ENCODE measurements at regions not wholly inside any gene's neighbourhood (a gene's known extent, or its start where the extent isn't known, plus 50 kb on each side); places are given as distances from the start of the nearest gene placed in this dataset.

DNA sequence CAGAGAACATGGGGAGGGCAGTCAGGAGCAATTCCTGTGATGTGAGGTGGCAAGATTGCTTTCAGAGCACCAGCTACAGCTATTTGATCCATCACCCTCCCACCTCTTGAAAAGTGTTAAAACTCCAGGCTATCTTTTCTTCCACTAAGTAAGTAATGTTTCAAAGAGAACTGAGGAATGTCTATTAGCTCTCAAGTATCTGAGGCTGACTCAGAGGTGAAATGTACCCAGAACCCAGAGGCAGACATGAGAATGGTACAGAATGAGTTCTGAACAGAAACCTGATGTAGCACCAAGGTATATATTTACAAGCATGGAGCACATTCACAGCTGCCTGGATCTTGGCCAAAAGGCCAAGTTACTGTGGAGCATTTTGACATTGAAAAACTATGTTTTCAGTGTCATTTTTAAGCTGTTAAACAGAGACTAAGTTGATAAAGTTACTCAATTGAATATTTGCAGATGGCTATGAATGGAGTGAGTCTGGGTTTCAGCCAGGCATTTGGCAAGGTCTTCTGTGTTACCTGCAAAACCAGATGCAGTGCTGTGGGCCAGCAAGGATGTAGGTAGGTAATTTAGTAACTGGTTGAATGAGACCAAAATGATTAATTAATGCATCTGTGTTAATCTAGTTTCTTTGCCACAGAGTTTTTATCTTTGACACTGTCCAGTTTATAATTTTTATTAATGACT is 227.7 kb upstream of the CD96 start:
- intact Hi-C loops (cut with DNase I): no loop called here
- Histone ChIP-seq H3K4me3 (ENCODE audit: low read length) (no peak overlapping the region), H3K27ac (ENCODE audit: low read length) (no peak overlapping the region), H3K9me3 (ENCODE audit: control insufficient read depth, low read length) (no peaks in the 10 kb centered on the region), H3K4me1 (ENCODE audit: control insufficient read depth, insufficient read depth, low read length) (peaks cover 1% of the 10 kb centered on the region), H3K27me3 (ENCODE audit: control insufficient read depth, insufficient read depth) (no peaks in the 10 kb centered on the region)
- DNase-seq (no peak), ATAC-seq (no peak)

GRCh38 chr3:111314898-111315297 is 227.1 kb upstream of the CD96 start:
- no peaks in the 10 kb centered on the region for H3K27me3 ChIP-seq (ENCODE audit: control insufficient read depth, insufficient read depth)
- DNase-seq (no peak), ATAC-seq (no peak)
- H3K4me1 ChIP-seq (ENCODE audit: control insufficient read depth, insufficient read depth, low read length): peaks cover 1% of the 10 kb centered on the region
- H3K4me3 ChIP-seq (ENCODE audit: low read length): no peak overlapping the region
- H3K27ac ChIP-seq (ENCODE audit: low read length): no peak overlapping the region
- 28% methylated on average over 5 of the region's 5 CpGs for WGBS
- H3K9me3 ChIP-seq (ENCODE audit: control insufficient read depth, low read length): no peaks in the 10 kb centered on the region
- intact Hi-C loops (cut with DNase I): no loop called here

- no peak for ATAC-seq
- DNase-seq: no peak
Measured at GRCh38 chr3:111315930-111316587, 225.9 kb upstream of the CD96 start.

DNA sequence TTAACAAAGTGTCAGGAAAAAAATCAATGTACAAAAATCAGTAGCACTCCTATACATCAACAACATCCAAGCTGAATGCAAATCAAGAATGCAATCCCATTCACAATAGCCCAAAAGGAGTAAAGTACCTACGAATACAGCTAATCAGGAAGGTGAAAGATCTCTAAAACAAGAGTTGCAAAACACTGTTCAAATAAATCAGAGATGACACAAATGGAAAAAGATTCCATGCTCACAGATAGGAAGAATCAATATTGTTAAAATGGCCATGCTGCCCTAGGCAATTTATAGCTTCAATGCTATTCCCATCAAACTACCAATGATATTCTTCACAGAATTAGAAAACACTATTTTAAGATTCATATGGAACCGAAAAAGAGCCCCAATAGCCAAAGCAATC is 223.7 kb upstream of the CD96 start:
- DNase-seq: no peak
- intact Hi-C loops (cut with DNase I): no loop called here

More at GRCh38 chr3:111315930-111316587, 225.9 kb upstream of the CD96 start:
- no peaks in the 10 kb centered on the region for H3K27me3 ChIP-seq (ENCODE audit: control insufficient read depth, insufficient read depth)
- no peak overlapping the region for H3K4me3 ChIP-seq (ENCODE audit: low read length)
- intact Hi-C loops (cut with DNase I): no loop called here
- 38% methylated on average over 4 of the region's 4 CpGs for WGBS
- no peak overlapping the region for H3K27ac ChIP-seq (ENCODE audit: low read length)
- peaks cover 1% of the 10 kb centered on the region for H3K4me1 ChIP-seq (ENCODE audit: control insufficient read depth, insufficient read depth, low read length)
- H3K9me3 ChIP-seq (ENCODE audit: control insufficient read depth, low read length): no peaks in the 10 kb centered on the region

DNA sequence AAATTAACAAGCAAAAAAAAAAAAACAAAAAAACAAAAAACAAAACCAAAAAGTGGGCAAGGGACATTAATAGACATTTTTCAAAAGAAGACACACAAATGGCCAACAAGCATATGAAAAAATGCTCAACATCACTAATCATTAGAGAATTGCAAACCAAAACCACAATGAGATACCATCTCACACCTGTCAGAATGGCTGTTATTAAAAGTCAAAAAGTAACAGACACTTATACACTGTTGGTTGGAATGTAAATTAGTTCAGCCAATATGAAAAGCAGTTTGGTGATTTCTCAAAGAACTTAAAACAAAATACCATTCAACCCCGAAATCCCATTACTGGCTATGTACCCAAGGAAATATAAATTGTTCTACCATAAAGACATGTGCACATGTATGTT is 222.4 kb upstream of the CD96 start:
- ATAC-seq (no peak), DNase-seq (no peak)
- intact Hi-C loops (cut with DNase I): no loop called here
- Histone ChIP-seq H3K27me3 (ENCODE audit: control insufficient read depth, insufficient read depth) (no peaks in the 10 kb centered on the region), H3K27ac (ENCODE audit: low read length) (no peak overlapping the region), H3K4me3 (ENCODE audit: low read length) (no peak overlapping the region), H3K9me3 (ENCODE audit: control insufficient read depth, low read length) (no peaks in the 10 kb centered on the region), H3K4me1 (ENCODE audit: control insufficient read depth, insufficient read depth, low read length) (peaks cover 1% of the 10 kb centered on the region)
- 97% methylated on average over 1 of the region's 1 CpG for WGBS

More for the DNA sequence above, 223.7 kb upstream of the CD96 start:
- no peak for ATAC-seq
- no peak overlapping the region for H3K4me3 ChIP-seq (ENCODE audit: low read length)
- no peaks in the 10 kb centered on the region for H3K27me3 ChIP-seq (ENCODE audit: control insufficient read depth, insufficient read depth)
- 48% methylated on average over 2 of the region's 2 CpGs for whole genome bisulfite sequencing
- peaks cover 1% of the 10 kb centered on the region for H3K4me1 ChIP-seq (ENCODE audit: control insufficient read depth, insufficient read depth, low read length)
- H3K27ac ChIP-seq (ENCODE audit: low read length): no peak overlapping the region
- H3K9me3 ChIP-seq (ENCODE audit: control insufficient read depth, low read length): no peaks in the 10 kb centered on the region

DNA sequence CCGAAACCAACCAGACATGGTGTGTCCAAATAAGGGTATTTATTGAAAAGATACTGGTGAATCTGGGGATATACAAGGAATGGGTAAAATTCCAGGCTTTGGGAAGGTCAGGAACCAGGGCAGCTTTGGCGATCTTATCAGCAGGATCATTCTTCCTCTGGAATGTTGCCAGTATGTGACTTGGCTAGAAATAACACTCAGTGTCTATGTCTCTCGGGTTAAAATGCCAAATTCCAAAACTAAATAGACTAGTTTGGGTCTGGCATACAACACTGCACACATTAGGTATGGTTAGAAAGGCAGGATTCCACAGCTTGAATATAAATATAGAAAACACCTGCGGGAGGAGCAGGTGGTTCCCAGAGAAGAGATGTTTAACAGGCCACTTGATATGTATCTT is 220.2 kb upstream of the CD96 start:
- 35% methylated on average over 4 of the region's 4 CpGs for WGBS
- Histone ChIP-seq H3K27ac (ENCODE audit: low read length) (no peak overlapping the region), H3K27me3 (ENCODE audit: control insufficient read depth, insufficient read depth) (no peaks in the 10 kb centered on the region), H3K4me3 (ENCODE audit: low read length) (no peak overlapping the region), H3K9me3 (ENCODE audit: control insufficient read depth, low read length) (no peaks in the 10 kb centered on the region), H3K4me1 (ENCODE audit: control insufficient read depth, insufficient read depth, low read length) (no peaks in the 10 kb centered on the region)
- DNase-seq (no peak), ATAC-seq (no peak)
- intact Hi-C loops (cut with DNase I): no loop called here

- DNase-seq (no peak), ATAC-seq (no peak)
- H3K4me3 ChIP-seq (ENCODE audit: low read length): no peak overlapping the region
- no peaks in the 10 kb centered on the region for H3K9me3 ChIP-seq (ENCODE audit: control insufficient read depth, low read length)
- no peaks in the 10 kb centered on the region for H3K27me3 ChIP-seq (ENCODE audit: control insufficient read depth, insufficient read depth)
- WGBS: 78% methylated on average over 3 of the region's 3 CpGs
- intact Hi-C loops (cut with DNase I): no loop called here
- no peak overlapping the region for H3K27ac ChIP-seq (ENCODE audit: low read length)
- no peaks in the 10 kb centered on the region for H3K4me1 ChIP-seq (ENCODE audit: control insufficient read depth, insufficient read depth, low read length)
Measured at GRCh38 chr3:111323019-111323418, 219.0 kb upstream of the CD96 start.

DNA sequence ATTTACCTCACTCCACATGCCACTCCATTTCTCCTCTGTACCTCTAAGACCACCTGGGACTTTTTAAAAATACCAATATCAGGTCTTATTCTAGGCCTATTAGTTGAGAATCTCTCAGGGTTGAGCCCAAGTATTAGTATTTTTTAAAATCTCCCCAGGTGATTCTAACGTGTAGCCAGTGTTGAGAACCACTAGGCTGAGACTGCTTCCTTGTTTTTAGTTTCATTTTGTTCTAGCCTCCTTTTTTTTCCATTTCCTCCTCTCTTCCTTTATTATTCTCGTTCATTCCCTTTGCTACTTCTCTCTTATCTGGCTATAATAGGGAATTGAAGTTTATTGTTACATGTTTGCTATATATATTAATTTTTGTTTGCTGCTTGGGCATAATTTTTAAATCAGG is 217.8 kb upstream of the CD96 start:
- ATAC-seq (no peak), DNase-seq (no peak)
- Histone ChIP-seq H3K9me3 (ENCODE audit: control insufficient read depth, low read length) (no peaks in the 10 kb centered on the region), H3K27ac (ENCODE audit: low read length) (no peak overlapping the region), H3K27me3 (ENCODE audit: control insufficient read depth, insufficient read depth) (no peaks in the 10 kb centered on the region), H3K4me3 (ENCODE audit: low read length) (no peak overlapping the region), H3K4me1 (ENCODE audit: control insufficient read depth, insufficient read depth, low read length) (no peaks in the 10 kb centered on the region)
- intact Hi-C loops (cut with DNase I): no loop called here
- 33% methylated on average over 2 of the region's 2 CpGs for WGBS

GRCh38 chr3:111324645-111325044 is 217.4 kb upstream of the CD96 start:
- H3K27me3 ChIP-seq (ENCODE audit: control insufficient read depth, insufficient read depth): no peaks in the 10 kb centered on the region
- 94% methylated on average over 1 of the region's 1 CpG for WGBS
- H3K4me1 ChIP-seq (ENCODE audit: control insufficient read depth, insufficient read depth, low read length): no peaks in the 10 kb centered on the region
- H3K9me3 ChIP-seq (ENCODE audit: control insufficient read depth, low read length): no peaks in the 10 kb centered on the region
- ATAC-seq: no peak
- H3K4me3 ChIP-seq (ENCODE audit: low read length): no peak overlapping the region
- intact Hi-C loops (cut with DNase I): no loop called here
- H3K27ac ChIP-seq (ENCODE audit: low read length): no peak overlapping the region
- DNase-seq: no peak

DNA sequence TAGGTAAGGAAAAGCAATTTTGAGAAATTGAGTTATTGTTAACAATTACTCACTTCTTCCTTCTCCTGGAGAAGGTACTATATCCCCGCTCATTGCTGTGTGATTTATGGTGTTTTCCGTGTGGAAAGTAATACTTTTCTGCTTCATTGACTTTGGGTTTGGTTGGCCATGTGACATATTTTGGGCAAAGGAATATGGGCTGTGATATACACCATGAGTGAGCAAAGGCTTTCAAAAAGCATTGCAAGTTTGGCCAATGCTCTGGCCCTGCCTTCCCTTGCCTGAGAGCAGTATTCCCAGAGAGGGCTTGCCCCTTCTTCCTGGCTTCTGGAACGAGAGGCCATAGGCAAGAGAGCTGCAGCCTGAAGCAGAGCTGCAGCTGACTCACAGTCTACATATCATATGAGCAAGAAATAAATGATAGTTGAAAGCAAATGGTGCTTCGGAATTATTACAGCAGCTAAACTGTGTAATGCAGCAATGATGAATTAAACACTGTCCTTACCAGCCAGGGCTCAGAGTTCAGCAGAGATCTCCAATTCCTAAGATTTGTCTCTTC is 216.8 kb upstream of the CD96 start:
- ATAC-seq: no peak
- H3K9me3 ChIP-seq (ENCODE audit: control insufficient read depth, low read length): no peaks in the 10 kb centered on the region
- no peak overlapping the region for H3K4me3 ChIP-seq (ENCODE audit: low read length)
- 87% methylated on average over 4 of the region's 4 CpGs for WGBS
- no peaks in the 10 kb centered on the region for H3K4me1 ChIP-seq (ENCODE audit: control insufficient read depth, insufficient read depth, low read length)
- H3K27ac ChIP-seq (ENCODE audit: low read length): no peak overlapping the region
- no peak for DNase-seq
- H3K27me3 ChIP-seq (ENCODE audit: control insufficient read depth, insufficient read depth): no peaks in the 10 kb centered on the region
- intact Hi-C loops (cut with DNase I): no loop called here

DNA sequence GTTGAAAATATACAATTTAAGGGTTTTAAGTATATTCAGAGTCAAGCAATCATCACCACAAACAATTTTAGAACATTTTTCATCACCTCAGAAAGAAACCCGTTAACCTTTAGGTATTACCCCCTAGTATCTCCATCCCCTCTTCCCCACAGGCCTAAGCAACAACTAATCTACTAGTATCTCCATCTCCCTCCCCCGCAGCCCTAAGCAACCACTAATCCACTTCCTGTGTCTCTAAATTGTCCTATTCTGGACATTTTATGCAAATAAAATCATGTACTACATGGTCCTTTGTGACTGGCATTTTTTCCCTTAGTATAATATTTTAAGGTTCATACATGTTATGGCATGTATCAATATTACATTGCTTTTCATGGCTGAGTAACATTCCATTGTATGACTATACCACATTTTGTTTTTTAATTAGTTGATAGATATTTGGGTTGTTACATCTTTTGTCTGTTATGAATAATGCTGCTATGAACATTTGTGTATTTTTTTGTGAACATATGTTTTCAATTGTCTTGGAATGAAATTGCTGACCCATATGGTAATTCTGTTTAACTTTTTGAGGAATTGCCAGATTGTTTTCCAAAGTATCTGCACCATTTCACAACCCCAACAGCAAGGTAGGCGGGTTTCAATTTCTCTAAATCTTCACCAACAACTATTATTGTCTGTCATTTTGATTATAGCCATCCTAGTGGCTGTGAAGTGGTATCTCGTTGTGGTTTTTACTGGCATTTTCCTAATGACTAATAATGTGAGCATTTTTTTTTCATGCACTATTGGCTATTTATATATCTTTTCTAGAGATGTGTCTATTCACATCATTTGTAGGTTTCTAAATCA is 215.6 kb upstream of the CD96 start:
- 92% methylated on average over 4 of the region's 4 CpGs for WGBS
- ATAC-seq: no peak
- intact Hi-C loops (cut with DNase I): no loop called here
- H3K27me3 ChIP-seq (ENCODE audit: control insufficient read depth, insufficient read depth): no peaks in the 10 kb centered on the region
- no peaks in the 10 kb centered on the region for H3K4me1 ChIP-seq (ENCODE audit: control insufficient read depth, insufficient read depth, low read length)
- H3K9me3 ChIP-seq (ENCODE audit: control insufficient read depth, low read length): no peaks in the 10 kb centered on the region
- no peak overlapping the region for H3K4me3 ChIP-seq (ENCODE audit: low read length)
- no peak for DNase-seq
- no peak overlapping the region for H3K27ac ChIP-seq (ENCODE audit: low read length)
